ENCODE measurements at regions not wholly inside any gene's neighbourhood (a gene's known extent, or its start where the extent isn't known, plus 50 kb on each side); places are given as distances from the start of the nearest gene placed in this dataset.

GRCh38 chr4:67327245-67328017 is 217.9 kb downstream of the CENPC start:
- TF ChIP-seq CTCF (IDR thresholded peaks at IDR 0.05), result peak; percentile 44 to 74 (median 69)
- TF ChIP-seq POLR2A (IDR thresholded peaks at IDR 0.05), result no peak

Measured in breast epithelium (tissue), 3 donors.